K562 (cell line): ENCODE measurements at regions not wholly inside any gene's neighbourhood (a gene's known extent, or its start where the extent isn't known, plus 50 kb on each side); places are given as distances from the start of the nearest gene placed in this dataset.

Experiments used
- ATAC-seq: fragments of 200-7000 bp; cut with Tn5 transposase; 3 replicates; pipeline ENCODE4 v1.9.1; 2020; ENCODE audit warnings: moderate library complexity
- BruUV-seq: library from RNA; stranded (reverse); fragments of 400-500 nt; replicated peaks from 2 replicates; lab custom pipeline; 2021; lab: Mats Ljungman, UMichigan
- CTCF ChIA-PET: fragments of 300-600 bp; formaldehyde crosslinking; extraction: SDS; loops from one replicate; lab custom pipeline; 2021; ENCODE audit warnings: low intra/inter-chr PET ratio; lab: Yijun Ruan, JAX
- POLR2A ChIA-PET: fragments of 300-600, 350-650 bp; sonication (Branson Sonifier 250); formaldehyde crosslinking; extraction: SDS; loops from one replicate; lab custom pipeline; 2021; ENCODE audit warnings: antibody characterized with exemption, inconsistent platforms; lab: Yijun Ruan, JAX
- DNase-seq, 4 experiments: peaks; one replicate each; pipeline versions ENCODE4 v3.0.0 to v3.0.0-alpha.2; 2011 to 2018; ENCODE audit warnings: low spot score in 3 of 4, mixed read lengths in 3 of 4; ENCODE audit errors: extremely low read depth in 1 of 4
- FAIRE-seq: peaks from 2 replicates; lab custom pipeline; 2011; peaks lifted over from hg19 to GRCh38; lab: Jason Lieb, UNC
- H2AFZ ChIP-seq: 2 replicates; pipeline ENCODE4 v1.6.0; 2011; ENCODE audit warnings: low read depth, low read length, control low read depth, inconsistent platforms
- H3K27ac ChIP-seq: fragments of 200-600 bp; 3 replicates; pipeline ENCODE4 v1.8.0; 2011; ENCODE audit warnings: low read depth, mild to moderate bottlenecking, control low read depth, inconsistent platforms, low read length, moderate library complexity, mixed read lengths; ENCODE audit errors: extremely low read depth
- H3K27me3 ChIP-seq, 2 experiments: fragments of 300-600 bp in 1 of 2; 2 replicates in 1 of 2; 3 replicates in 1 of 2; pipeline versions ENCODE4 v1.6.0 to v1.8.0; 2011; ENCODE audit warnings: inconsistent platforms in 2 of 2, low read length in 2 of 2, mild to moderate bottlenecking in 1 of 2, mixed read lengths in 1 of 2, moderate library complexity in 1 of 2; ENCODE audit not compliant: control insufficient read depth in 2 of 2, insufficient read depth in 2 of 2
- H3K36me3 ChIP-seq: fragments of 300-600 bp; 3 replicates; pipeline ENCODE4 v1.8.0; 2011; ENCODE audit warnings: mild to moderate bottlenecking, low read length, inconsistent platforms; ENCODE audit not compliant: control insufficient read depth, insufficient read depth
- H3K4me1 ChIP-seq, 2 experiments: fragments of 200-600 bp in 1 of 2; replicated peaks in 1 of 2; 2 replicates in 1 of 2; 3 replicates in 1 of 2; pipeline versions ENCODE4 v1.5.1 to v1.8.0; 2011; ENCODE audit warnings: inconsistent platforms in 2 of 2, low read length in 2 of 2, mild to moderate bottlenecking in 1 of 2, mixed read lengths in 1 of 2, moderate library complexity in 1 of 2; ENCODE audit not compliant: control insufficient read depth in 2 of 2, insufficient read depth in 2 of 2
- H3K4me2 ChIP-seq: 2 replicates; pipeline ENCODE4 v1.6.1; 2011; ENCODE audit warnings: low read length, control low read depth, inconsistent platforms, mixed read lengths; ENCODE audit not compliant: insufficient read depth
- H3K4me3 ChIP-seq: fragments of 200-600 bp; sonication (generic), shearing (Covaris generic); 2 replicates; pipeline ENCODE4 v1.5.1; 2016; ENCODE audit warnings: control low read depth, inconsistent platforms
- H3K79me2 ChIP-seq: fragments of 200-600 bp; 3 replicates; pipeline ENCODE4 v1.8.0; 2011; ENCODE audit warnings: low read length, inconsistent platforms; ENCODE audit not compliant: control insufficient read depth, insufficient read depth
- H3K9ac ChIP-seq, 2 experiments: 2 replicates each; pipeline versions ENCODE4 v1.6.0 to v1.6.1; 2011; ENCODE audit warnings: low read depth in 2 of 2, low read length in 2 of 2, control low read depth in 1 of 2, inconsistent platforms in 1 of 2, mild to moderate bottlenecking in 1 of 2, mixed read lengths in 1 of 2; ENCODE audit not compliant: insufficient read depth in 1 of 2
- H3K9me1 ChIP-seq: one replicate; pipeline ENCODE4 v1.6.0; 2011; ENCODE audit warnings: inconsistent platforms, mild to moderate bottlenecking, low read length, moderate library complexity; ENCODE audit not compliant: control insufficient read depth, insufficient read depth
- H3K9me3 ChIP-seq: replicated peaks from 2 replicates; pipeline ENCODE4 v1.5.1; 2011; ENCODE audit warnings: low read depth, low read length, inconsistent platforms; ENCODE audit not compliant: control insufficient read depth, insufficient read depth
- H4K20me1 ChIP-seq: replicated peaks from 2 replicates; pipeline ENCODE4 v1.6.1; 2011; ENCODE audit warnings: low read length, inconsistent platforms, mixed read lengths; ENCODE audit not compliant: control insufficient read depth, insufficient read depth
- FOXJ2 ChIP-seq: fragments of 200-800 bp; sonication (Bioruptor generic); IDR thresholded peaks from 2 replicates; pipeline ENCODE4 v1.6.1; 2016; ENCODE audit warnings: missing genetic modification characterization, missing compliant biosample characterization
- PHB ChIP-seq: fragments of 250-450 bp; sonication (Bioruptor Pico); IDR thresholded peaks from 2 replicates; pipeline ENCODE4 v1.5.0; 2021
- RBBP5 ChIP-seq: fragments of 200-600 bp; sonication (generic); IDR thresholded peaks from 2 replicates; pipeline ENCODE4 v1.6.1; 2012; ENCODE audit warnings: borderline replicate concordance, mild to moderate bottlenecking, low read length, control low read depth, inconsistent platforms; ENCODE audit not compliant: insufficient read depth, poor library complexity, severe bottlenecking
- UBTF ChIP-seq, 2 experiments: IDR thresholded peaks; 2 replicates each; pipeline ENCODE4 v1.6.1; 2012; ENCODE audit warnings: improper control_type of control experiment in 2 of 2, low read depth in 2 of 2, low read length in 2 of 2, borderline replicate concordance in 1 of 2
- ZNF764 ChIP-seq: fragments of 250-450 bp; sonication (Bioruptor Pico); IDR thresholded peaks from 2 replicates; pipeline ENCODE4 v1.4.0; 2020; ENCODE audit warnings: low read depth, mild to moderate bottlenecking, moderate library complexity
- WGBS: fragments of 100-300 bp; shearing (Covaris generic); methylation state at CpG from one replicate; pipeline ENCODE4 v1.1.6; 2016; ENCODE audit warnings: low coverage, mixed read lengths; ENCODE audit not compliant: insufficient coverage; ENCODE audit errors: missing lambda C conversion rate; 5-methylcytosine and 5-hydroxymethylcytosine counted together
- in situ Hi-C: fragments of 300-500 bp; cut with MboI; formaldehyde crosslinking; loops from 4 replicates; pipeline ENCODE4 v1.15.0; 2018; ENCODE audit warnings: inconsistent platforms, mixed read lengths
- intact Hi-C: fragments of 100-400 bp; cut with micrococcal nuclease; formaldehyde crosslinking; loops from 2 replicates; pipeline ENCODE4 v1.14.2; 2022
- TF ChIP-seq, protein P1 (sequence below): fragments of 450-650 bp; IDR thresholded peaks from 2 replicates; pipeline ENCODE4 v1.6.1; 2016; ENCODE audit warnings: antibody characterized with exemption
- TF ChIP-seq, protein P2 (sequence below): sonication (generic); formaldehyde crosslinking; IDR thresholded peaks from 2 replicates; pipeline ENCODE4 v1.8.0; 2022; ENCODE audit warnings: missing genetic modification reagents, mild to moderate bottlenecking, borderline replicate concordance

DNA sequence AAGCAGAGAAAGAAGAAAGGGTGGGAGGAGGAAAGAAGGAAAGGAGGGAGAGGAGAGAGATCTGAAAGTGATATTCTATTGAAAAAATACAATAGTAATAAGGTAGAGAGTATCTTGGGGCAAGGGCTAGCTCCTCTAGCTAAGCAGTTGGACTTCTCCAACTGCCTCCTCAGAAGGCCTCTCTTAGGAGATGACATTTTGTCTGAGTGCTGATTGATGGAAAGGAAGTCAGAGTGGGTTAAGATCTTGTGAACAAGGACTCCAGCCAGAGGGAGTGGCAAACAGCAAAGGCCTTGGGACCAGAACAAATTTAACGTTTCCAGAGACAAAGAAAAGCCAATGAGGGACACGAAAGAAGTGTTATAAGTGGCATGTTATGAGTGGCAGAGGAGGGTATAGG lies 111.8 kb upstream of the TNFAIP3 start (continued):
- TF ChIP-seq UBTF (IDR thresholded peaks at IDR 0.05; ENCODE audit: borderline replicate concordance in 1 of 2, low read depth in 2 of 2, low read length in 2 of 2), result no peak
- no peak for TF ChIP-seq ZNF764
- TF ChIP-seq, protein P1, sequence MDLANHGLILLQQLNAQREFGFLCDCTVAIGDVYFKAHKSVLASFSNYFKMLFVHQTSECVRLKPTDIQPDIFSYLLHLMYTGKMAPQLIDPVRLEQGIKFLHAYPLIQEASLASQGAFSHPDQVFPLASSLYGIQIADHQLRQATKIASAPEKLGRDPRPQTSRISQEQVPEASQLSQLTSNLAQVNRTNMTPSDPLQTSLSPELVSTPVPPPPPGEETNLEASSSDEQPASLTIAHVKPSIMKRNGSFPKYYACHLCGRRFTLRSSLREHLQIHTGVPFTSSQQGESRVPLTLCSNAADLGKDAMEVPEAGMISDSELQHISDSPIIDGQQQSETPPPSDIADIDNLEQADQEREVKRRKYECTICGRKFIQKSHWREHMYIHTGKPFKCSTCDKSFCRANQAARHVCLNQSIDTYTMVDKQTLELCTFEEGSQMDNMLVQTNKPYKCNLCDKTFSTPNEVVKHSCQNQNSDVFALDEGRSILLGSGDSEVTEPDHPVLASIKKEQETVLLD, result no peak
- no peak for TF ChIP-seq PHB (CRISPR knock-in tag)
- TF ChIP-seq, protein P2, sequence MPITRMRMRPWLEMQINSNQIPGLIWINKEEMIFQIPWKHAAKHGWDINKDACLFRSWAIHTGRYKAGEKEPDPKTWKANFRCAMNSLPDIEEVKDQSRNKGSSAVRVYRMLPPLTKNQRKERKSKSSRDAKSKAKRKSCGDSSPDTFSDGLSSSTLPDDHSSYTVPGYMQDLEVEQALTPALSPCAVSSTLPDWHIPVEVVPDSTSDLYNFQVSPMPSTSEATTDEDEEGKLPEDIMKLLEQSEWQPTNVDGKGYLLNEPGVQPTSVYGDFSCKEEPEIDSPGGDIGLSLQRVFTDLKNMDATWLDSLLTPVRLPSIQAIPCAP (CRISPR knock-in tag), result no peak
- TF ChIP-seq, all 486 proteins: peak for 3

- H3K9me3 ChIP-seq, result no peaks in the 10 kb centered on the region
- no peak overlapping the region for H3K9ac ChIP-seq
- intact Hi-C loops, result no loop called here
- BruUV-seq, result no TSS peak
- no peaks in the 10 kb centered on the region for H3K9me1 ChIP-seq
- TF ChIP-seq RBBP5 (no peak), FOXJ2 (no peak)
- in situ Hi-C loops, result no loop called here
- ATAC-seq (no peak), DNase-seq (no peak), FAIRE-seq (no peak)
- no peaks in the 10 kb centered on the region for H4K20me1 ChIP-seq
- no peak overlapping the region for H3K4me3 ChIP-seq
- ChIA-PET POLR2A (interaction anchor here (1.3 kb wide), 1 partner anchor 15 kb away, joined by 3 read pairs; no protein-coding TSS in a partner anchor), CTCF (no interaction called here)
- H2AFZ ChIP-seq, result no peak overlapping the region
- H3K4me1 ChIP-seq, result no peaks in the 10 kb centered on the region
- 3% methylated on average over 3 of the region's 3 CpGs for WGBS
- H3K79me2 ChIP-seq, result no peaks in the 10 kb centered on the region
- peaks cover 0 to 6% of the 10 kb centered on the region in 2 experiments; a peak in 1 of 5 replicates for H3K27me3 ChIP-seq
- no peak overlapping the region for H3K27ac ChIP-seq
- no peak overlapping the region for H3K4me2 ChIP-seq
- H3K36me3 ChIP-seq, result no peaks in the 10 kb centered on the region
These were observed 110.3 kb upstream of the TNFAIP3 start for GRCh38 chr6:137756788-137757187.
